Endothelial cell (in vitro differentiated cells): ENCODE measurements at regions not wholly inside any gene's neighbourhood (a gene's known extent, or its start where the extent isn't known, plus 50 kb on each side); places are given as distances from the start of the nearest gene placed in this dataset.
"Not testable (repeated sequence)": the region's sequence is repeated elsewhere in the genome, so short reads cannot be mapped to it uniquely, and the experiment has no call there.

ENCODE experiments used
- DNase-seq: peaks from one replicate; pipeline ENCODE4 v3.0.0; 2021; ENCODE audit warnings: low spot score
- H3K27ac Mint-ChIP-seq: one replicate; pipeline ENCODE4 v1.8.0; 2021; ENCODE audit warnings: mixed read lengths, inconsistent platforms; ENCODE audit not compliant: unreplicated experiment
- H3K27me3 Mint-ChIP-seq: one replicate; pipeline ENCODE4 v1.8.0; 2021; ENCODE audit warnings: mild to moderate bottlenecking, moderate library complexity, mixed read lengths, inconsistent platforms; ENCODE audit not compliant: unreplicated experiment
- H3K36me3 Mint-ChIP-seq: one replicate; pipeline ENCODE4 v1.8.0; 2021; ENCODE audit warnings: mild to moderate bottlenecking, low read depth, mixed read lengths, inconsistent platforms; ENCODE audit not compliant: unreplicated experiment
- H3K4me1 Mint-ChIP-seq: one replicate; pipeline ENCODE4 v1.8.0; 2021; ENCODE audit warnings: mild to moderate bottlenecking, mixed read lengths, inconsistent platforms; ENCODE audit not compliant: unreplicated experiment
- H3K4me3 Mint-ChIP-seq: one replicate; pipeline ENCODE4 v1.8.0; 2021; ENCODE audit warnings: mild to moderate bottlenecking, mixed read lengths, inconsistent platforms; ENCODE audit not compliant: unreplicated experiment
- H3K9me3 Mint-ChIP-seq: one replicate; pipeline ENCODE4 v1.8.0; 2021; ENCODE audit warnings: mixed read lengths, inconsistent platforms; ENCODE audit not compliant: unreplicated experiment
- CTCF ChIP-seq: fragments of 200-600 bp; sonication (generic); IDR thresholded peaks from one replicate; pipeline ENCODE4 v1.5.0; 2021; ENCODE audit warnings: antibody characterized with exemption; ENCODE audit not compliant: unreplicated experiment

- DNase-seq, result no peak
- no peaks in the 10 kb centered on the region for H3K9me3 Mint-ChIP-seq
- H3K4me1 Mint-ChIP-seq, result no peaks in the 10 kb centered on the region
- TF ChIP-seq CTCF, result no peak
- H3K27me3 Mint-ChIP-seq, result no peaks in the 10 kb centered on the region
- no peaks in the 10 kb centered on the region for H3K36me3 Mint-ChIP-seq
- H3K27ac Mint-ChIP-seq, result no peak overlapping the region
- H3K4me3 Mint-ChIP-seq, result no peak overlapping the region
Observed at GRCh38 chr4:62450740-62451139, 1250.6 kb downstream of the ADGRL3 start.

GRCh38 chr4:62449538-62449937 is 1249.4 kb downstream of the ADGRL3 start:
- Mint-ChIP-seq H3K27ac (no peak overlapping the region), H3K36me3 (no peaks in the 10 kb centered on the region), H3K4me3 (no peak overlapping the region), H3K27me3 (no peaks in the 10 kb centered on the region), H3K4me1 (no peaks in the 10 kb centered on the region), H3K9me3 (no peaks in the 10 kb centered on the region)
- no peak for TF ChIP-seq CTCF
- no peak for DNase-seq

- no peaks in the 10 kb centered on the region for H3K36me3 Mint-ChIP-seq
- no peaks in the 10 kb centered on the region for H3K27me3 Mint-ChIP-seq
- no peak overlapping the region for H3K27ac Mint-ChIP-seq
- H3K4me1 Mint-ChIP-seq, result no peaks in the 10 kb centered on the region
- DNase-seq, result no peak
- TF ChIP-seq CTCF, result no peak
- no peaks in the 10 kb centered on the region for H3K9me3 Mint-ChIP-seq
- H3K4me3 Mint-ChIP-seq, result no peak overlapping the region
Observed at GRCh38 chr4:62448911-62449310, 1248.8 kb downstream of the ADGRL3 start.

GRCh38 chr4:62439051-62439450 is 1238.9 kb downstream of the ADGRL3 start:
- H3K4me3 Mint-ChIP-seq, result no peak overlapping the region
- no peaks in the 10 kb centered on the region for H3K4me1 Mint-ChIP-seq
- H3K36me3 Mint-ChIP-seq, result no peaks in the 10 kb centered on the region
- no peaks in the 10 kb centered on the region for H3K9me3 Mint-ChIP-seq
- DNase-seq, result no peak
- TF ChIP-seq CTCF, result no peak
- H3K27me3 Mint-ChIP-seq, result peaks cover 1% of the 10 kb centered on the region
- no peak overlapping the region for H3K27ac Mint-ChIP-seq

GRCh38 chr4:62434921-62435320 is 1234.8 kb downstream of the ADGRL3 start:
- DNase-seq, result no peak
- Mint-ChIP-seq H3K4me1 (no peaks in the 10 kb centered on the region), H3K9me3 (no peaks in the 10 kb centered on the region), H3K27ac (no peak overlapping the region), H3K4me3 (no peak overlapping the region), H3K36me3 (no peaks in the 10 kb centered on the region), H3K27me3 (no peaks in the 10 kb centered on the region)
- no peak for TF ChIP-seq CTCF

GRCh38 chr4:62431513-62432231 is 1231.5 kb downstream of the ADGRL3 start:
- not testable (repeated sequence) for H3K9me3 Mint-ChIP-seq, H3K4me3 Mint-ChIP-seq, DNase-seq, H3K36me3 Mint-ChIP-seq, H3K4me1 Mint-ChIP-seq, H3K27ac Mint-ChIP-seq, H3K27me3 Mint-ChIP-seq
